Hepatocyte (in vitro differentiated cells): ENCODE measurements at regions not wholly inside any gene's neighbourhood (a gene's known extent, or its start where the extent isn't known, plus 50 kb on each side); places are given as distances from the start of the nearest gene placed in this dataset.
"Not testable (repeated sequence)": the region's sequence is repeated elsewhere in the genome, so short reads cannot be mapped to it uniquely, and the experiment has no call there.

ENCODE experiments used
- DNase-seq: peaks from one replicate; pipeline ENCODE4 v3.0.0-alpha.2; 2016; ENCODE audit warnings: low spot score
- H2AFZ ChIP-seq: fragments of 200-600 bp; sonication (generic); 2 replicates; pipeline ENCODE4 v1.6.0; 2016; ENCODE audit warnings: antibody characterized with exemption, mild to moderate bottlenecking
- H3K27ac ChIP-seq: fragments of 200-600 bp; sonication (generic); 2 replicates; pipeline ENCODE4 v1.5.1; 2016; ENCODE audit warnings: mild to moderate bottlenecking
- H3K27me3 ChIP-seq: fragments of 200-600 bp; sonication (generic); 2 replicates; pipeline ENCODE4 v1.6.1; 2016
- H3K36me3 ChIP-seq: fragments of 200-600 bp; sonication (generic); replicated peaks from 2 replicates; pipeline ENCODE4 v1.5.1; 2016; ENCODE audit warnings: low read depth; ENCODE audit not compliant: insufficient read depth
- H3K4me1 ChIP-seq: fragments of 200-600 bp; sonication (generic); 2 replicates; pipeline ENCODE4 v1.5.1; 2016; ENCODE audit warnings: mild to moderate bottlenecking, moderate library complexity; ENCODE audit not compliant: insufficient read depth
- H3K4me2 ChIP-seq: fragments of 200-600 bp; sonication (generic); 2 replicates; pipeline ENCODE4 v1.6.0; 2016
- H3K4me3 ChIP-seq: fragments of 200-600 bp; sonication (generic); 2 replicates; pipeline ENCODE4 v1.5.1; 2016; ENCODE audit warnings: mild to moderate bottlenecking
- H3K79me2 ChIP-seq: fragments of 200-600 bp; sonication (generic); 2 replicates; pipeline ENCODE4 v1.6.0; 2017; ENCODE audit warnings: mild to moderate bottlenecking
- H3K9me2 ChIP-seq: fragments of 200-600 bp; sonication (generic); replicated peaks from 2 replicates; pipeline ENCODE4 v1.6.0; 2017; ENCODE audit warnings: mild to moderate bottlenecking; ENCODE audit not compliant: insufficient read depth
- H3K9me3 ChIP-seq: fragments of 200-600 bp; sonication (generic); 2 replicates; pipeline ENCODE4 v1.5.1; 2016; ENCODE audit warnings: low read depth, mild to moderate bottlenecking
- H4K20me1 ChIP-seq: fragments of 200-600 bp; sonication (generic); 2 replicates; pipeline ENCODE4 v1.6.0; 2016; ENCODE audit warnings: mild to moderate bottlenecking; ENCODE audit not compliant: insufficient read depth, poor library complexity, severe bottlenecking
- EZH2 ChIP-seq: fragments of 200-600 bp; sonication (generic); IDR thresholded peaks from 2 replicates; pipeline ENCODE4 v1.6.1; 2016; ENCODE audit warnings: antibody characterized with exemption, mild to moderate bottlenecking, borderline replicate concordance
- EZH2phosphoT487 ChIP-seq: fragments of 200-600 bp; sonication (generic); IDR thresholded peaks from one replicate; pipeline ENCODE4 v1.6.1; 2018; ENCODE audit warnings: antibody characterized with exemption, mild to moderate bottlenecking, low read depth, moderate library complexity; ENCODE audit not compliant: unreplicated experiment, severe bottlenecking
- WGBS: methylation state at CpG from one replicate; pipeline ENCODE4 v1.1.6; 2016; ENCODE audit warnings: low lambda C conversion rate; ENCODE audit errors: missing lambda C conversion rate; 5-methylcytosine and 5-hydroxymethylcytosine counted together
- TF ChIP-seq, protein P1 (sequence below): fragments of 200-600 bp; sonication (generic); IDR thresholded peaks from 2 replicates; pipeline ENCODE4 v1.5.1; 2016; ENCODE audit warnings: antibody characterized with exemption, mild to moderate bottlenecking; ENCODE audit not compliant: poor library complexity

GRCh38 chr5:155699385-155699784 is 627.6 kb upstream of the SGCD start:
- Histone ChIP-seq H3K4me2 (no peak overlapping the region), H2AFZ (no peak overlapping the region), H4K20me1 (no peaks in the 10 kb centered on the region), H3K27ac (no peak overlapping the region), H3K4me1 (no peaks in the 10 kb centered on the region), H3K79me2 (no peaks in the 10 kb centered on the region), H3K36me3 (no peaks in the 10 kb centered on the region), H3K27me3 (no peaks in the 10 kb centered on the region), H3K9me3 (no peaks in the 10 kb centered on the region), H3K9me2 (no peaks in the 10 kb centered on the region), H3K4me3 (no peak overlapping the region)
- no peak for TF ChIP-seq EZH2
- TF ChIP-seq EZH2phosphoT487, result no peak
- TF ChIP-seq, protein P1, sequence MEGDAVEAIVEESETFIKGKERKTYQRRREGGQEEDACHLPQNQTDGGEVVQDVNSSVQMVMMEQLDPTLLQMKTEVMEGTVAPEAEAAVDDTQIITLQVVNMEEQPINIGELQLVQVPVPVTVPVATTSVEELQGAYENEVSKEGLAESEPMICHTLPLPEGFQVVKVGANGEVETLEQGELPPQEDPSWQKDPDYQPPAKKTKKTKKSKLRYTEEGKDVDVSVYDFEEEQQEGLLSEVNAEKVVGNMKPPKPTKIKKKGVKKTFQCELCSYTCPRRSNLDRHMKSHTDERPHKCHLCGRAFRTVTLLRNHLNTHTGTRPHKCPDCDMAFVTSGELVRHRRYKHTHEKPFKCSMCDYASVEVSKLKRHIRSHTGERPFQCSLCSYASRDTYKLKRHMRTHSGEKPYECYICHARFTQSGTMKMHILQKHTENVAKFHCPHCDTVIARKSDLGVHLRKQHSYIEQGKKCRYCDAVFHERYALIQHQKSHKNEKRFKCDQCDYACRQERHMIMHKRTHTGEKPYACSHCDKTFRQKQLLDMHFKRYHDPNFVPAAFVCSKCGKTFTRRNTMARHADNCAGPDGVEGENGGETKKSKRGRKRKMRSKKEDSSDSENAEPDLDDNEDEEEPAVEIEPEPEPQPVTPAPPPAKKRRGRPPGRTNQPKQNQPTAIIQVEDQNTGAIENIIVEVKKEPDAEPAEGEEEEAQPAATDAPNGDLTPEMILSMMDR, result peak; percentile 19
- WGBS, result 55% methylated on average over 1 of the region's 1 CpG
- no peak for DNase-seq

DNA sequence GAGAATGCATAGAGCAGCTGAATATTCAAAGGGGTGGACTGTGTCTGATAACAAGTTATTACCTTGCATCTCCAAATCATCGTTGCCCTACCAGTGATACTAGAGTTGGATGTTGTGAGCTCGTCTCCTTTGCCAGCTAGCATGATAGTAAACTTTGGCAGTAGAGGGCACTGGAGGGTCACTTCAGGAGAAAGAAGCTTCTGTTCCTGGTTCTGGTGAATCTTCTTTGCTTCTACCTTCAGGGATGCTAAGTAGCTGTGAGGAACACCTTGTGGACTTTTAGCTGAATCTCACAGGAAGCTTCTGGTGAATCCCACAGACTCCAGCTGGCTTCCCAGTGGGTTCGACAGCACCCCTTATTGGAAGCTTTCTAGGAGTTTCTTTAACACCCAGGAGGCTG is 626.6 kb upstream of the SGCD start:
- no peaks in the 10 kb centered on the region for H3K9me3 ChIP-seq
- H3K79me2 ChIP-seq, result no peaks in the 10 kb centered on the region
- no peaks in the 10 kb centered on the region for H3K4me1 ChIP-seq
- no peak overlapping the region for H3K27ac ChIP-seq
- WGBS, result 51% methylated on average over 3 of the region's 3 CpGs
- no peak overlapping the region for H2AFZ ChIP-seq
- no peaks in the 10 kb centered on the region for H3K36me3 ChIP-seq
- no peaks in the 10 kb centered on the region for H4K20me1 ChIP-seq
- H3K4me3 ChIP-seq, result no peak overlapping the region
- no peaks in the 10 kb centered on the region for H3K27me3 ChIP-seq
- peak; percentile 10 for DNase-seq
- H3K9me2 ChIP-seq, result no peaks in the 10 kb centered on the region
- H3K4me2 ChIP-seq, result no peak overlapping the region
- TF ChIP-seq EZH2phosphoT487 (no peak), EZH2 (no peak)
- TF ChIP-seq, protein P1, result peak; percentile 22

- H3K4me2 ChIP-seq, result no peak overlapping the region
- H3K9me2 ChIP-seq, result no peaks in the 10 kb centered on the region
- 100% methylated on average over 1 of the region's 1 CpG for WGBS
- no peaks in the 10 kb centered on the region for H3K79me2 ChIP-seq
- H3K27me3 ChIP-seq, result no peaks in the 10 kb centered on the region
- H3K36me3 ChIP-seq, result no peaks in the 10 kb centered on the region
- no peak overlapping the region for H3K27ac ChIP-seq
- no peaks in the 10 kb centered on the region for H3K4me1 ChIP-seq
- no peaks in the 10 kb centered on the region for H4K20me1 ChIP-seq
- H3K9me3 ChIP-seq, result no peaks in the 10 kb centered on the region
- no peak for DNase-seq
- no peak overlapping the region for H2AFZ ChIP-seq
- H3K4me3 ChIP-seq, result no peak overlapping the region
- no peak for TF ChIP-seq EZH2
- TF ChIP-seq, protein P1, result no peak
- TF ChIP-seq EZH2phosphoT487, result no peak
Measured at GRCh38 chr5:155711882-155712281, 615.1 kb upstream of the SGCD start.

GRCh38 chr5:155714435-155714834 is 612.5 kb upstream of the SGCD start:
- not testable (repeated sequence) for H3K27ac ChIP-seq
- WGBS, result 52% methylated on average over 2 of the region's 2 CpGs

More at GRCh38 chr5:155714435-155714834, 612.5 kb upstream of the SGCD start:
- not testable (repeated sequence) for H3K27me3 ChIP-seq, H3K9me3 ChIP-seq, H3K79me2 ChIP-seq, H4K20me1 ChIP-seq, H3K4me2 ChIP-seq, H3K9me2 ChIP-seq, DNase-seq, H2AFZ ChIP-seq, H3K4me3 ChIP-seq, H3K36me3 ChIP-seq, H3K4me1 ChIP-seq
